SU-DHL-6 (cell line): ENCODE measurements at regions not wholly inside any gene's neighbourhood (a gene's known extent, or its start where the extent isn't known, plus 50 kb on each side); places are given as distances from the start of the nearest gene placed in this dataset.

Experiments used
- CTCF ChIP-seq: fragments of 200-600 bp; sonication (generic); IDR thresholded peaks from one replicate; pipeline ENCODE4 v1.5.1; 2017; ENCODE audit warnings: antibody characterized with exemption, mild to moderate bottlenecking, low read length, moderate library complexity; ENCODE audit not compliant: insufficient read depth, poor library complexity, severe bottlenecking
- EZH2phosphoT487 ChIP-seq: fragments of 200-600 bp; sonication (generic), shearing (Covaris generic); conservative IDR thresholded peaks from 2 replicates; pipeline ENCODE4 v1.6.1; 2018; ENCODE audit warnings: mild to moderate bottlenecking, antibody characterized with exemption, low read length, moderate library complexity, mixed read lengths

GRCh38 chr11:134843735-134844134, 431.7 kb upstream of the B3GAT1 start:
- no peak for TF ChIP-seq CTCF
- TF ChIP-seq EZH2phosphoT487: no peak
